ENCODE measurements at regions not wholly inside any gene's neighbourhood (a gene's known extent, or its start where the extent isn't known, plus 50 kb on each side); places are given as distances from the start of the nearest gene placed in this dataset.

GRCh38 chr9:105023788-105024187, 95.8 kb upstream of the ABCA1 start:
- no peak for TF ChIP-seq CTCF (IDR thresholded peaks at IDR 0.05)
- no peak for TF ChIP-seq POLR2A (IDR thresholded peaks at IDR 0.05)

Data from body of pancreas (tissue), 4 donors.